GM12878 (cell line): ENCODE measurements at regions not wholly inside any gene's neighbourhood (a gene's known extent, or its start where the extent isn't known, plus 50 kb on each side); places are given as distances from the start of the nearest gene placed in this dataset.

Source experiments
- ATAC-seq: fragments of 200-7000 bp; cut with Tn5 transposase; 3 replicates; pipeline ENCODE4 v1.9.1; 2020; ENCODE audit warnings: mild to moderate bottlenecking, moderate library complexity
- BruUV-seq: library from RNA; stranded (reverse); fragments of 400-500 nt; replicated peaks from 2 replicates; lab custom pipeline; 2021; lab: Mats Ljungman, UMichigan
- CTCF ChIA-PET: fragments of 300-600 bp; sonication (Branson Sonifier 250); formaldehyde crosslinking; extraction: SDS; loops from one replicate; lab custom pipeline; 2021; ENCODE audit warnings: inconsistent platforms; lab: Yijun Ruan, JAX
- POLR2A ChIA-PET: fragments of 350-600 bp; formaldehyde crosslinking; extraction: SDS; loops from one replicate; lab custom pipeline; 2021; ENCODE audit warnings: inconsistent platforms; lab: Charles Lee
- RAD21 ChIA-PET: fragments of 300-600 bp; sonication (Branson Sonifier 250); formaldehyde crosslinking; loops from one replicate; lab custom pipeline; 2023; ENCODE audit warnings: antibody characterized with exemption; ENCODE audit not compliant: unreplicated experiment; lab: Charles Lee
- SMC1A ChIA-PET: fragments of 300-600 bp; sonication (Branson Sonifier 250); formaldehyde crosslinking; loops from one replicate; lab custom pipeline; 2023; ENCODE audit not compliant: unreplicated experiment, uncharacterized antibody; lab: Charles Lee
- DNase-seq: peaks from one replicate; pipeline ENCODE4 v3.0.0-alpha.2; 2011; ENCODE audit warnings: low read depth, low spot score
- FAIRE-seq: peaks from 3 replicates; lab custom pipeline; 2011; peaks lifted over from hg19 to GRCh38; lab: Jason Lieb, UNC
- H2AFZ ChIP-seq: 2 replicates; pipeline ENCODE4 v1.6.0; 2011; ENCODE audit warnings: low read depth, low read length, control low read depth; ENCODE audit not compliant: control insufficient read depth
- H3K27ac ChIP-seq: 2 replicates; pipeline ENCODE4 v1.5.1; 2011; ENCODE audit warnings: control low read depth; ENCODE audit not compliant: control insufficient read depth, insufficient read depth
- H3K27me3 ChIP-seq, 2 experiments: replicated peaks in 1 of 2; 2 replicates each; pipeline versions ENCODE4 v1.6.0 to v1.6.1; 2011; ENCODE audit warnings: low read length in 1 of 2; ENCODE audit not compliant: control insufficient read depth in 2 of 2, insufficient read depth in 2 of 2
- H3K36me3 ChIP-seq, 2 experiments: 2 replicates each; pipeline ENCODE4 v1.5.1; 2011; ENCODE audit warnings: low read length in 1 of 2; ENCODE audit not compliant: control insufficient read depth in 2 of 2, insufficient read depth in 2 of 2
- H3K4me1 ChIP-seq: 2 replicates; pipeline ENCODE4 v1.6.1; 2011; ENCODE audit warnings: mild to moderate bottlenecking, low read length, moderate library complexity, mixed read lengths; ENCODE audit not compliant: control insufficient read depth, insufficient read depth
- H3K4me2 ChIP-seq: 2 replicates; pipeline ENCODE4 v1.6.0; 2011; ENCODE audit warnings: control low read depth; ENCODE audit not compliant: control insufficient read depth, insufficient read depth
- H3K4me3 ChIP-seq: fragments of 200-600 bp; sonication (generic); 2 replicates; pipeline ENCODE4 v1.5.1; 2016
- H3K79me2 ChIP-seq: 2 replicates; pipeline ENCODE4 v1.6.0; 2011; ENCODE audit warnings: low read length; ENCODE audit not compliant: control insufficient read depth, insufficient read depth
- H3K9ac ChIP-seq: 2 replicates; pipeline ENCODE4 v1.8.0; 2011; ENCODE audit warnings: low read length, control low read depth, mixed read lengths; ENCODE audit not compliant: control insufficient read depth, insufficient read depth
- H3K9me3 ChIP-seq: replicated peaks from 3 replicates; pipeline ENCODE4 v1.5.1; 2011; ENCODE audit warnings: mild to moderate bottlenecking, low read length; ENCODE audit not compliant: control insufficient read depth, insufficient read depth
- H4K20me1 ChIP-seq: 2 replicates; pipeline ENCODE4 v1.6.0; 2011; ENCODE audit not compliant: control insufficient read depth, insufficient read depth
- BCL11A ChIP-seq: IDR thresholded peaks from 2 replicates; pipeline ENCODE4 v1.6.1; 2011; ENCODE audit warnings: low read depth, low read length
- EED ChIP-seq: sonication (generic); IDR thresholded peaks from 2 replicates; pipeline ENCODE4 v1.6.1; 2016; ENCODE audit warnings: antibody characterized with exemption, low read depth
- ELK1 ChIP-seq: IDR thresholded peaks from 2 replicates; pipeline ENCODE4 v1.6.1; 2012; ENCODE audit warnings: low read depth, low read length, improper control_type of control experiment
- IRF3 ChIP-seq: fragments of 450-650 bp; IDR thresholded peaks from 2 replicates; pipeline ENCODE4 v1.6.1; 2014; ENCODE audit warnings: mild to moderate bottlenecking
- KDM1A ChIP-seq: fragments of 200-600 bp; sonication (generic); IDR thresholded peaks from 2 replicates; pipeline ENCODE4 v1.6.1; 2016; ENCODE audit warnings: borderline replicate concordance
- NRF1 ChIP-seq: conservative IDR thresholded peaks from 2 replicates; pipeline ENCODE4 v1.6.1; 2011; ENCODE audit warnings: mild to moderate bottlenecking, low read depth, low read length, improper control_type of control experiment
- PAX8 ChIP-seq: fragments of 450-650 bp; IDR thresholded peaks from 2 replicates; pipeline ENCODE4 v1.6.1; 2017; ENCODE audit warnings: mild to moderate bottlenecking, moderate library complexity
- RAD51 ChIP-seq: fragments of 450-650 bp; IDR thresholded peaks from 2 replicates; pipeline ENCODE4 v1.6.1; 2016; ENCODE audit warnings: moderate library complexity, mild to moderate bottlenecking, inconsistent platforms
- STAT1 ChIP-seq: fragments of 450-650 bp; conservative IDR thresholded peaks from 2 replicates; pipeline ENCODE4 v1.6.1; 2014; ENCODE audit warnings: antibody characterized with exemption, mild to moderate bottlenecking
- USF1 ChIP-seq: IDR thresholded peaks from 2 replicates; pipeline ENCODE4 v1.6.1; 2011; ENCODE audit warnings: borderline replicate concordance, low read depth, mild to moderate bottlenecking, moderate library complexity, mixed read lengths, low read length; ENCODE audit not compliant: insufficient read depth; ENCODE audit errors: extremely low read length
- ZSCAN29 ChIP-seq: fragments of 450-650 bp; IDR thresholded peaks from 2 replicates; pipeline ENCODE4 v1.6.1; 2017; ENCODE audit warnings: mild to moderate bottlenecking, moderate library complexity
- WGBS: methylation state at CpG from one replicate; pipeline ENCODE4 v1.1.6; 2016; ENCODE audit warnings: low lambda C conversion rate; ENCODE audit not compliant: insufficient replicate concordance, insufficient coverage; ENCODE audit errors: missing lambda C conversion rate; 5-methylcytosine and 5-hydroxymethylcytosine counted together
- in situ Hi-C: fragments of 300-500 bp; cut with MboI; formaldehyde crosslinking; loops from 9 replicates; pipeline ENCODE4 v1.14.3; 2018; ENCODE audit warnings: mixed read lengths
- intact Hi-C: fragments of 100-400 bp; cut with micrococcal nuclease; formaldehyde crosslinking; loops from one replicate; pipeline ENCODE4 v1.14.2; 2022; ENCODE audit not compliant: unreplicated experiment
- TF ChIP-seq, protein P1 (sequence below): fragments of 450-650 bp; IDR thresholded peaks from 2 replicates; pipeline ENCODE4 v1.6.1; 2017; ENCODE audit warnings: mild to moderate bottlenecking, low read depth, inconsistent platforms; ENCODE audit not compliant: poor library complexity, severe bottlenecking

GRCh38 chr13:74082741-74083160 is 51.5 kb downstream of the KLF12 start:
- H3K36me3 ChIP-seq: no peaks in the 10 kb centered on the region
- H3K27ac ChIP-seq: no peak overlapping the region
- no peak overlapping the region for H3K4me3 ChIP-seq
- H3K27me3 ChIP-seq: no peaks in the 10 kb centered on the region
- H4K20me1 ChIP-seq: no peaks in the 10 kb centered on the region
- SMC1A ChIA-PET: interaction anchor here (0.9 kb wide), 1 partner anchor 15 kb away, joined by 3 read pairs; no protein-coding TSS in a partner anchor
- TF ChIP-seq ZSCAN29: no peak
- no peak for TF ChIP-seq IRF3
- FAIRE-seq (no peak), ATAC-seq (no peak), DNase-seq (no peak)
- 92% methylated on average over 3 of the region's 3 CpGs for WGBS
- no TSS peak for BruUV-seq
- CTCF ChIA-PET: interaction anchor here (0.9 kb wide), 1 partner anchor 319 kb away, joined by 4 read pairs; no protein-coding TSS in a partner anchor
- H2AFZ ChIP-seq: no peak overlapping the region
- RAD21 ChIA-PET: no interaction called here
- no peak overlapping the region for H3K4me2 ChIP-seq
- H3K79me2 ChIP-seq: no peaks in the 10 kb centered on the region
- no peaks in the 10 kb centered on the region for H3K4me1 ChIP-seq
- in situ Hi-C loops: no loop called here
- POLR2A ChIA-PET: no interaction called here
- intact Hi-C loops: no loop called here
- no peak overlapping the region for H3K9ac ChIP-seq
- H3K9me3 ChIP-seq: no peaks in the 10 kb centered on the region

DNA sequence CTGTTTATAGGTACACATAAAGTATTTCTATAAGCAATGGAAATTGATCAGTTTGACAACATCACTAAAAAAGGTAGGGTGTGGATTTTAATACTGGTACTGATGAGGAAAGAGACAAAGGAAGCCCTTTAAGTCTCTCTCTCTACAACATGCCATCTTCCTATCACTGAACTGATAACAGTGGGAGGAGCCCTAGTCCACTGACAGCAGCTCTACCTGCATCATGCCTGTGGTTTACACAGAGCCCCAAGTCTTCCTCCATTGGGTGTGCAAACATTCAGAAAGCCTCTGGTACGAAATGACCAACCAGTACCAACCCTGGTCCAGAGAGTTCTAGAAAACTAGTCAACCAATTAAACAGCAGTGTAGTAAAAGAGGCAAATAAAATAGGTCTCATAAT is 53.4 kb downstream of the KLF12 start:
- RAD21 ChIA-PET: no interaction called here
- 88% methylated on average over 1 of the region's 1 CpG for whole genome bisulfite sequencing
- Histone ChIP-seq H3K4me1 (no peaks in the 10 kb centered on the region), H3K79me2 (no peaks in the 10 kb centered on the region), H3K36me3 (no peaks in the 10 kb centered on the region), H3K9me3 (no peaks in the 10 kb centered on the region), H3K4me3 (no peak overlapping the region), H2AFZ (no peak overlapping the region), H3K9ac (no peak overlapping the region), H3K27me3 (no peaks in the 10 kb centered on the region), H4K20me1 (no peaks in the 10 kb centered on the region), H3K4me2 (no peak overlapping the region), H3K27ac (no peak overlapping the region)
- SMC1A ChIA-PET: no interaction called here
- no peak for ATAC-seq
- in situ Hi-C loops (no loop called here), intact Hi-C loops (no loop called here)
- POLR2A ChIA-PET: interaction anchor here (0.6 kb wide), 1 partner anchor 300 kb away, joined by 3 read pairs; no protein-coding TSS in a partner anchor
- no peak for DNase-seq
- FAIRE-seq: no peak
- CTCF ChIA-PET: no interaction called here
- no TSS peak for BruUV-seq
- TF ChIP-seq ELK1: no peak
- no peak for TF ChIP-seq KDM1A
- TF ChIP-seq, protein P1, sequence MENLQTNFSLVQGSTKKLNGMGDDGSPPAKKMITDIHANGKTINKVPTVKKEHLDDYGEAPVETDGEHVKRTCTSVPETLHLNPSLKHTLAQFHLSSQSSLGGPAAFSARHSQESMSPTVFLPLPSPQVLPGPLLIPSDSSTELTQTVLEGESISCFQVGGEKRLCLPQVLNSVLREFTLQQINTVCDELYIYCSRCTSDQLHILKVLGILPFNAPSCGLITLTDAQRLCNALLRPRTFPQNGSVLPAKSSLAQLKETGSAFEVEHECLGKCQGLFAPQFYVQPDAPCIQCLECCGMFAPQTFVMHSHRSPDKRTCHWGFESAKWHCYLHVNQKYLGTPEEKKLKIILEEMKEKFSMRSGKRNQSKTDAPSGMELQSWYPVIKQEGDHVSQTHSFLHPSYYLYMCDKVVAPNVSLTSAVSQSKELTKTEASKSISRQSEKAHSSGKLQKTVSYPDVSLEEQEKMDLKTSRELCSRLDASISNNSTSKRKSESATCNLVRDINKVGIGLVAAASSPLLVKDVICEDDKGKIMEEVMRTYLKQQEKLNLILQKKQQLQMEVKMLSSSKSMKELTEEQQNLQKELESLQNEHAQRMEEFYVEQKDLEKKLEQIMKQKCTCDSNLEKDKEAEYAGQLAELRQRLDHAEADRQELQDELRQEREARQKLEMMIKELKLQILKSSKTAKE: no peak
- no peak for TF ChIP-seq NRF1
- no peak for TF ChIP-seq STAT1
- no peak for TF ChIP-seq BCL11A
- TF ChIP-seq PAX8: no peak
- TF ChIP-seq EED: no peak
- no peak for TF ChIP-seq USF1
- no peak for TF ChIP-seq RAD51
